ENCODE measurements at regions not wholly inside any gene's neighbourhood (a gene's known extent, or its start where the extent isn't known, plus 50 kb on each side); places are given as distances from the start of the nearest gene placed in this dataset.

- no peaks in the 10 kb centered on the region for H3K27me3 Mint-ChIP-seq (ENCODE audit: low read depth)
- H3K4me3 Mint-ChIP-seq, result no peak overlapping the region
- H4K8ac ChIP-seq (replicated peaks; ENCODE audit: insufficient read length, low read depth, low read length), result no peak overlapping the region
- no peak overlapping the region for H2BK15ac ChIP-seq (ENCODE audit: low read depth, low read length)
- no peak overlapping the region for H2BK5ac ChIP-seq (ENCODE audit: insufficient read length, low read length)
- no peaks in the 10 kb centered on the region for H3K27me3 ChIP-seq (ENCODE audit: insufficient read depth, low read length)
- no peak overlapping the region for H3K14ac ChIP-seq (ENCODE audit: insufficient read depth, low read length)
- H3K79me2 ChIP-seq (ENCODE audit: insufficient read depth, low read length), result no peaks in the 10 kb centered on the region
- peaks cover 0 to 7% (median 0%) of the 10 kb centered on the region in 3 experiments; a peak in 1 of 7 replicates for H3K36me3 Mint-ChIP-seq (ENCODE audit: insufficient read depth in 1 of 3, low read depth in 3 of 3)
- H3K27ac ChIP-seq (ENCODE audit: insufficient read length, low read depth, low read length), result no peak overlapping the region
- no peak overlapping the region for H3K4ac ChIP-seq (ENCODE audit: low read depth, low read length)
- H3K79me1 ChIP-seq (ENCODE audit: insufficient read depth, low read depth, low read length, poor library complexity, severe bottlenecking), result no peaks in the 10 kb centered on the region
- TF ChIP-seq CTCF (conservative IDR thresholded peaks at IDR 0.05), result no peak
- H3K4me1 ChIP-seq (ENCODE audit: insufficient read depth, low read length), result no peaks in the 10 kb centered on the region
- H4K20me1 ChIP-seq (ENCODE audit: control insufficient read depth, insufficient read depth, insufficient read length), result no peaks in the 10 kb centered on the region
- no peak overlapping the region for H3K56ac ChIP-seq (ENCODE audit: insufficient read length, low read depth, low read length)
- peaks cover 77 to 78% of the 10 kb centered on the region in 2 experiments for H3K9me3 Mint-ChIP-seq
- H3K18ac ChIP-seq (ENCODE audit: insufficient read length, low read depth, low read length), result no peak overlapping the region
- H3K27ac Mint-ChIP-seq, result no peak overlapping the region
- H3K23me2 ChIP-seq (ENCODE audit: insufficient read length, low read depth, low read length, poor library complexity, severe bottlenecking), result no peaks in the 10 kb centered on the region
- no peak overlapping the region for H3K23ac ChIP-seq (ENCODE audit: insufficient read length, low read depth, low read length)
- no peak overlapping the region for H2AK5ac ChIP-seq (ENCODE audit: insufficient read length, low read length)
- no CpG with 5 or more reads among the region's 1 CpG for WGBS (ENCODE audit: extremely low coverage, insufficient read length, low lambda C conversion rate)
- no peak overlapping the region for H3K9ac ChIP-seq (ENCODE audit: extremely low read depth, insufficient read length, low read length)
- no peak overlapping the region for H3K4me2 ChIP-seq (ENCODE audit: insufficient read depth, insufficient read length, low read length)
- H2BK120ac ChIP-seq (ENCODE audit: low read depth, low read length, poor library complexity, severe bottlenecking), result no peak overlapping the region
- no peak overlapping the region for H2AFZ ChIP-seq (ENCODE audit: low read length)
- H3K4me1 Mint-ChIP-seq, result no peaks in the 10 kb centered on the region
- no peak overlapping the region for H2BK20ac ChIP-seq (ENCODE audit: low read depth, low read length, poor library complexity, severe bottlenecking)
- H3K9me3 ChIP-seq (ENCODE audit: control insufficient read depth, low read depth, low read length), result peaks cover 26% of the 10 kb centered on the region
- H4K5ac ChIP-seq (ENCODE audit: insufficient read length, low read depth, low read length), result no peak overlapping the region
- H2BK12ac ChIP-seq (ENCODE audit: insufficient read length, low read depth, low read length), result no peak overlapping the region
- no peak for DNase-seq
- no peak overlapping the region for H4K91ac ChIP-seq (ENCODE audit: insufficient read length, low read depth, low read length)
- H3T11ph ChIP-seq (ENCODE audit: low read length), result no peak overlapping the region
Observed at GRCh38 chrX:45267007-45267406, 66.3 kb upstream of the DIPK2B start.
